Hepatocyte (in vitro differentiated cells): ENCODE measurements at regions not wholly inside any gene's neighbourhood (a gene's known extent, or its start where the extent isn't known, plus 50 kb on each side); places are given as distances from the start of the nearest gene placed in this dataset.

Source experiments
- EZH2 ChIP-seq: fragments of 200-600 bp; sonication (generic); IDR thresholded peaks from 2 replicates; pipeline ENCODE4 v1.6.1; 2016; ENCODE audit warnings: antibody characterized with exemption, mild to moderate bottlenecking, borderline replicate concordance
- TF ChIP-seq, protein P1 (sequence below): fragments of 200-600 bp; sonication (generic); IDR thresholded peaks from 2 replicates; pipeline ENCODE4 v1.5.1; 2016; ENCODE audit warnings: antibody characterized with exemption, mild to moderate bottlenecking; ENCODE audit not compliant: poor library complexity

- TF ChIP-seq EZH2 = no peak
- TF ChIP-seq, protein P1, sequence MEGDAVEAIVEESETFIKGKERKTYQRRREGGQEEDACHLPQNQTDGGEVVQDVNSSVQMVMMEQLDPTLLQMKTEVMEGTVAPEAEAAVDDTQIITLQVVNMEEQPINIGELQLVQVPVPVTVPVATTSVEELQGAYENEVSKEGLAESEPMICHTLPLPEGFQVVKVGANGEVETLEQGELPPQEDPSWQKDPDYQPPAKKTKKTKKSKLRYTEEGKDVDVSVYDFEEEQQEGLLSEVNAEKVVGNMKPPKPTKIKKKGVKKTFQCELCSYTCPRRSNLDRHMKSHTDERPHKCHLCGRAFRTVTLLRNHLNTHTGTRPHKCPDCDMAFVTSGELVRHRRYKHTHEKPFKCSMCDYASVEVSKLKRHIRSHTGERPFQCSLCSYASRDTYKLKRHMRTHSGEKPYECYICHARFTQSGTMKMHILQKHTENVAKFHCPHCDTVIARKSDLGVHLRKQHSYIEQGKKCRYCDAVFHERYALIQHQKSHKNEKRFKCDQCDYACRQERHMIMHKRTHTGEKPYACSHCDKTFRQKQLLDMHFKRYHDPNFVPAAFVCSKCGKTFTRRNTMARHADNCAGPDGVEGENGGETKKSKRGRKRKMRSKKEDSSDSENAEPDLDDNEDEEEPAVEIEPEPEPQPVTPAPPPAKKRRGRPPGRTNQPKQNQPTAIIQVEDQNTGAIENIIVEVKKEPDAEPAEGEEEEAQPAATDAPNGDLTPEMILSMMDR = no peak
Measured at GRCh38 chr5:156219483-156220005, 107.4 kb upstream of the SGCD start.
